Stimulated activated CD4-positive, alpha-beta T cell treated with anti-CD3 and anti-CD28 coated beads, Interleukin-12 subunit alpha, Interleukin-12 subunit beta, amount 100 ng/mL, for 48 hours (primary cell): ENCODE measurements at regions not wholly inside any gene's neighbourhood (a gene's known extent, or its start where the extent isn't known, plus 50 kb on each side); places are given as distances from the start of the nearest gene placed in this dataset.

Source experiments
- DNase-seq, 3 donors: peaks; one replicate each; pipeline ENCODE4 v3.0.0-alpha.2; 2020; ENCODE audit warnings: low read depth in 2 of 3, low spot score in 1 of 3

DNA sequence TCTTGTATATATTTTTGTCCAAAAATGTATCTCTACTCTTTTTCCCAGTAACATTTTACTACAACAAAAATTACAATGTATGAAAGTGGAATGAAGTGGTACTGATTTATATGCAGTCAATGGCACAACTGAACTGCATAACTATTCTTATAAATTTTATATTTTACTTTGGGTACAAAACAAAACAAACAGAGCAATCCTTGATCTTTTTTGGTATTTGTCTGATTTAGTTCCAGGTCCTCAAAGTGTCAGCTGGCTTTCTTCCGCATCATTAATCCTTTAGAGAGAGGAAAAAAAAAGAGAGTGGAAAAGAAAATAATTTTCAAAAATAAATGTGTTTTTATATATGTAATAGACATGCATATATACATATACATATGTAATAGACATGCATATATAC lies 252.4 kb upstream of the SLIT2 start:
- no peak for DNase-seq

- no peak for DNase-seq
Measured at GRCh38 chr4:19993242-19993641, 258.5 kb upstream of the SLIT2 start.

DNA sequence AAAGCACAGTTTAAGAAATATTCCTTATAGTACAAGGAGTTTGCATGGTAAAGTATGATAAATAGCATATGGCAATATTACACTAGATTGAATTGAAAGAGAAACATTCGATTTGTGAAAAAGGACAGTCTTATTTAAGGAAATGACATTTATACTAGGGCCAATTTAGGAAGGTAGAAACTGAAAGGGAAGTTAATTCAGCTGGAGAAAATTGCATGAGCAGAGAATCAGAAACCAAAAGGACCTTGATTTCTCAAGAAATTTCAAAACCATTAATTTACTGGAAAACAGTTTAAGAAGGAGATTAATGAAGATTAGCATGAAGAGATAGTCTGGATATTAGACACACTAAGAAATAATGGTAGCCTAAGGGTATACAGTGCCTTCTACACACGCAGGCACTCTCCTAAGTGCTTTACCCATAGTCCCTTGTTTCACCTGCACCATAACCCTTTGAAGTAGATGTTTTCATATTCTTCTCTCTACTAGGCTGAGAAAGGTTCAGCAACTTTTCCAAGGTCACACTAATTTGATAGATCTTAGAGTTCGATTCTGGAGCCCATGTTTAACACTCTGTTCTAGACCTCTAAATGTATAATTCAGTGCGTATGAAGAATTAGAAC lies 259.1 kb upstream of the SLIT2 start:
- no peak for DNase-seq

GRCh38 chr4:19987746-19988145 lies 264.0 kb upstream of the SLIT2 start:
- DNase-seq: no peak

DNA sequence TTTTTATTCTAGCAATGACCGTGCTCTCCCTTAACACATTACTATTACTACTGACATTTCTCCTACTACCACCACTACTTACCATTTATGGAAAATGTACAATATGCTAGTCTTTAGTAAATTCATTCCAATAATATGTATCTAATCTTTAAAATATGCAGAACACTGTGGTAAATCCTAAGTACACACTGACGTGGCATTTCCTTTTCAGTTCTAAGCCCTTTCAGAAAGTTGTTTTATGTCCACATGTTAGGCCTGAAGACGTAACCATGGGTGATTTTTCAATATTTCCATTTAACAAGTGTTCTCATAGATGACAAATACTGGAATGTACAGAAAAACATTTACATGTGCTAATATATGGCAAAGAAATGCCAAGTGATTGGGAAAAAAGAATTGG lies 268.6 kb upstream of the SLIT2 start:
- no peak for DNase-seq

GRCh38 chr4:19982556-19982955 lies 269.1 kb upstream of the SLIT2 start:
- no peak for DNase-seq

- DNase-seq: no peak
Measured at GRCh38 chr4:19971829-19972228, 279.9 kb upstream of the SLIT2 start.

- DNase-seq: no peak
Measured at GRCh38 chr4:19969492-19969891, 282.2 kb upstream of the SLIT2 start.

DNA sequence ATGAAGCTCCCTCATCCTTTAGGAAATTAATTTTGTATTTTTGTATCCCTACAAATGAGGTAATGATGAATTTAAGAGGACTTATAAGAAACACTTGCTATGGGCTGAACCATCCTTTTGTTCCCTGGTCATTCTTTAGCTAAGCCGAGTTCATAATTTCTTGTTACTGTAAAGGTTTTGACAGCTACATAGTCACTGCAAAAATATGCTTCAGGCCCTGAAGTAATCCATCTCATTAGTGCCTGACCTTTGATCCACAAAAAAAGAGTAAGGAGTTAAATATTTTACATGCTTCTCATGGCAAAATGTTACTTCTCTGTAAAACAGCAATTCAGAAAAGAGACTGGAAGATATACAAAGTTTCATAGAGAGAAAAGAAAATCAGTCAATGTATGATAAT lies 290.6 kb upstream of the SLIT2 start:
- DNase-seq: no peak

DNA sequence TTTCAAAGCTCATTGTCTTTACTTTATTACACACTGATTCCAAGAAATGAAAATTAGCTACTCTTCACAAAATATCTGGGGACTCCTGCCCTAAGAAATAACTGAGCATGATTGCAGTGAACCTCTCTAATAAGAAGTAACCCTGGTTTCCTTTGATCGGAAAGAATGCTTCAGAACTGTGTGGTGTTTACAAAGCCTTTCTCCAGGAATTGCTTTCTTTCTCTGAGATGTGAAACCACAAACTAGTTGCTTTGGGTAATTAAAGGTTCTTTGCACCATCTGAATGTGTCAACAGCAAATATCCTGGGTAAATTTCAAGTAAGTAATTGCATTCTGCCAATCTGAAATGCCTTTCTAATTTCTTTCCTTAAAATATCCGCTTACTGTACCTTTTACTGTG lies 292.9 kb upstream of the SLIT2 start:
- DNase-seq: no peak

DNA sequence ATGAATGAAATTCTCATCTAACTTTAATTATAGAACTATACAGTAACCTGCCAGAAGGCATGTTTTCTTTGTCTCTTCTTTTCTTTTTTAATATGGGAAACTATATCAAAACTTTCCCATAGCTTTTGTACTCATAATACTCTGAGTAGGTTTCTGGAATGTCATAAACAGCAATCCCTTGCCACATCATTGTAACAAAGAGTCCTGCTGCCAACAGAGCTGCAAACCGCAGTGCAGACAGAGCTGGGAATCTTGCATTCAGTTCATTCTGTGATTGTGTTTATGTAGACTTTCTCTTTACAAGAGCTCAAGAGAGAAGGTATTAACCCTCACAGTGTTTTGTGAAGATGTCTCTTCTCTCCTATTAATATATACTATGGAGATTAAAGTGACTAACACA lies 304.4 kb upstream of the SLIT2 start:
- DNase-seq: no peak

GRCh38 chr4:19945979-19946380 lies 305.7 kb upstream of the SLIT2 start:
- no peak for DNase-seq

GRCh38 chr4:19945501-19945900 lies 306.2 kb upstream of the SLIT2 start:
- no peak for DNase-seq

- DNase-seq: no peak
Measured at GRCh38 chr4:19944806-19945205, 306.9 kb upstream of the SLIT2 start.

- no peak for DNase-seq
Measured at GRCh38 chr4:19944251-19944650, 307.5 kb upstream of the SLIT2 start.

GRCh38 chr4:19941434-19941833 lies 310.3 kb upstream of the SLIT2 start:
- DNase-seq: no peak

GRCh38 chr4:19940861-19941260 lies 310.8 kb upstream of the SLIT2 start:
- no peak for DNase-seq

DNA sequence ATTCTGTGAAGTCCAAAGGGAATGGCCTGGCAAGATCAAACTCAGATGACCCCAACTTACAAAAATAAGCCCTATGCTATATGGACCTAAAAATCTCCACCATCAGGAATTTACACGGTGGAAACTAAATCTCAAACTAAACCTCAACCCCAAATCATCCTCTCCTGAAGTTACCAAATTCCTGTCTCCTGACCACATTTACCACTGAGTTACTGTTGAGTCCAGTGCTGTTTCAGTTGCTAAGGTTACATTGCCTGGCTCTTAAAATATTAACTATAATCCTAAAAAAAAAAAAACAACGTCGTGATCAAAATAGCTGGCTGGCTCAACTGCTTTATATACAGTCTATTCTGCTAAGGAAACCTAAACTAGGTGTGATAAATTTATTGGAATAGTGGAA lies 315.2 kb upstream of the SLIT2 start:
- no peak for DNase-seq

DNA sequence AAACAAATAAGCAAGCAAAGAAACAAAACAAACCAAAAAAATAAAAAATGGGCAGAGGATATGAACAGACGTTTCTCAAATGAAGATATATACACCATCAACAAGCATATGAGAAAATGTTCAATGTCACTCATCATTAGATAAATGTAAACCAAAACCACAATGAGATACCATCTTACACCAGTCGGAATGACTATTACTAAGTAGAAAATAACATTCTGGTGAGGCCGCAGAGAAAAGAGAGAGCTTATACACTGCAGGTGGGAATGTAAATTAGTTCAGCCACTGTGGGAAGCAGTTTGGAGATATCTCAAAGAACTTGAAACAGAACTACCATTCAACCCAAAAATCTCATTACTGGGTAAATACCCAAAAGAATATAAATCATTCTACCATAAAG lies 321.0 kb upstream of the SLIT2 start:
- no peak for DNase-seq

DNA sequence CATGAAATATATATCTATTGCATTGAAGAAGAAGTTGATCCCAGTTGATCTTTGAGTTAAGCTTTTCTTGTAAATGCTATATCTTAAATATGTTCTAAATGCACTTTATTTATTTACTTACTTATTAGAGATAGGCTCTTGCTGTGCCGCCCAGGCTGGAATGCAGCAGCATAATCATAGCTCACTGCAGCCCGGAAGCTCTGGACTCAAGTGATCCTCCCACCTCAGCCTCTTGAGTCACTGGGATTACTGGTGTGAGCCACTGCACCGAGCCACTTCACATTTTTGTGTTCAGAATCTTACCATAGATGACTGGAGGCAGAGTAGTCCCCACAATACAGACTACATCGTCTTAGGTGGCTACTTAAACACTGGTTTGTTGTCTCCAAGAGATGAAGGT lies 324.3 kb upstream of the SLIT2 start:
- no peak for DNase-seq

DNA sequence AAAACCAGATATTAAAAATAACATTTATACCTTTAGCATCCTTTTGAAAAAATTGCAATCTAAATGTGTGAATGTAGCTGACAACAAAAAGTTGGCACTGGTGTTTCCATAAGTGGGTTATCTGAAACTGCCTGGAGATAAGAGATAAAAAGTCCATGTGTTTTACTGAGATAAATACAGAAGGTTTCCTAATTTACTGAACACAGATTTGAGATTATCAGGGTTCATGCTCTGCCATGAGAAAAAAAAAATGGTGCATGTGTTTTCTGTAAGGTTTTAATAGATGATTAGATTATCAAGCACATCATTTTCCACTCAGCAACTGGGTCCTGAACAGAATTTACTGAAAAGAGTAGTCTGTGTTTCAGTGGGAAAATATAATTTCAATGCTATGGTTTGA lies 326.2 kb upstream of the SLIT2 start:
- no peak for DNase-seq

- no peak for DNase-seq
Measured at GRCh38 chr4:19924761-19925160, 326.9 kb upstream of the SLIT2 start.

GRCh38 chr4:19915276-19915675 lies 336.4 kb upstream of the SLIT2 start:
- no peak for DNase-seq

DNA sequence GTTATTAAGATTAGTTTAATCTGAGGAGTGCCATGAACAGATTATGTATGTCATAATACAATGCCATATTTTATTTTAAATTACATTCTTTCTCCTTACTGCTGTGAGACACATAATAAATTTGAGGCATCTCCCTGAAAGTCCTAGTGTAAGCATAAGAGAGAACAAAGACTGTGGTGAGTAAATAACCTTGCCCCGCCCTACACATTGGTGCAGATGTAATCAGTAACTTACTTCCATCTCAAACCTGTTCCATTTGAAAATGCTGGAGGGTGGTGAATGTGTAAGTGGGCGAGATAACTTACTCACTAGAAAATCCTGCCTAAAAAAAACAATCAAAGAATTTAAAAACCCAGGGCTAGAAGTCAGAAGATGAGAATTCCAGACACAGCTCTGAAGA lies 338.1 kb upstream of the SLIT2 start:
- DNase-seq: no peak
